ENCODE measurements at regions not wholly inside any gene's neighbourhood (a gene's known extent, or its start where the extent isn't known, plus 50 kb on each side); places are given as distances from the start of the nearest gene placed in this dataset.
"Not testable (repeated sequence)": the region's sequence is repeated elsewhere in the genome, so short reads cannot be mapped to it uniquely, and the experiment has no call there.

DNA sequence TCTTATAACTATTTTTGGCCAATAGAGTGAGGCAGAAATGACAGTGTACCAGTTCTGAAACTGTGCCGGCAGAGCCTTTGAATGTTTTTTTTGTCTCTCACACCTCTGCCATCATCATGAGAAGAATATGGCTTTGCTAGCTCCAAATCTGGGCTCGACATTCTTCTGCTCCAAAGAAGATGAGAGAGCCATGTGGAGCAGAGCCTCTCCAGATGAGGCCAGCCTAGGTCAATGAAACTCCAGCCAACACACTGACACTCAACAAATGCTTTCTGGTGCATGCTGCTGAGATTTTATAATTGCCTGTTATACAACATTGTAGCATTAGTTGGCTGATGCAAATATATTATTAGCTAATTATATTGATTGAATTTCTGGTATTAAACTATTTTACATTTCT is 154.7 kb downstream of the SLC38A4 start:
- ATAC-seq (peak; percentile 33), DNase-seq (ENCODE audit: low spot score) (no peak)

DNA sequence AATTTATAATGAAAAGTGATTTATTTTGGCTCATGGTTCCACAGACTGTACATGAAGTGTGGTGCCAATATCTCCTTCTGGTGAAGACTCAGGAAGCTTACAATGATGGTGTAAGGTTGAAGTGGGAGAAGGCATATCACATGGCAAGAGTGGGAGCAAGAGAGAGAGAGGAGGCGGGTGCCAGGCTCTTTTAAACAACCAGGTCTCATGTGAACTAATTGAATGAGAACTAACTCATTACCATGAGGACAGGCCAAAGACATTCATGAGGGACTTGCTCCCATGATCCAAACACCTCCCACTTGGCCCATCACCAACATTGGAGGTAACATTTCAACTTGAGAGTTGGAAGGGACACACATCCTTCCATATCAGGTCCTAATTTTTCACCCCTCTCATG is 155.2 kb downstream of the SLC38A4 start:
- ATAC-seq (no peak), DNase-seq (ENCODE audit: low spot score) (no peak)

- ATAC-seq (no peak), DNase-seq (ENCODE audit: low spot score) (no peak)
These were observed 156.1 kb downstream of the SLC38A4 start for GRCh38 chr12:46669720-46670119.

- DNase-seq (ENCODE audit: low spot score) (no peak), ATAC-seq (no peak)
These were observed 158.2 kb downstream of the SLC38A4 start for GRCh38 chr12:46667551-46667950.

DNA sequence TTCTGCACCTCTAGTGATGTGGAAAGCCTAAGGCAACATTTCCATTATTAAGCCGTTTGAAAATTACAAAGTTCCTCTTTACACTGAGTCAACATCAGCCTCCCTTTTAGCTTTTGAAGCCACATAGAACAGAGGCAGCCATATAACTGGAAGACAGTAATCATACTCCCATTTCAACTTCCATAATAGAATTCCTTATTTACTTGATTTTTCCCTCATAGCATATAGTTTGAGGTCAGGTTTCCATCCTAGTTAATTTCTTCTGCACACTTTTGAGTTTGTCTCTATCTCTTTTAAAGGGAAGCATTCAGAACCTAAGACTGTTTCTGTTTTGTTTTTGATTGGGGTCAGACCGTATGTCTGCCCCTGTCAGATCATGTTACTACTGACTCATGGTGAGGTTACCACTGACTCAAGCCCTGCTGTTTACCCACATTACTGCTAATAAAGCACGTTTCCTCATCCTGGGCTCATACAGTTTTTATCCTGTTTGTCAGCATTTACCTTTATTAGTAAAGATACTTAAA is 161.0 kb downstream of the SLC38A4 start:
- ATAC-seq: no peak
- DNase-seq (ENCODE audit: low spot score): no peak

- ATAC-seq (no peak), DNase-seq (ENCODE audit: low spot score) (no peak)
These were observed 162.5 kb downstream of the SLC38A4 start for GRCh38 chr12:46663318-46663717.

GRCh38 chr12:46661110-46661845 is 164.5 kb downstream of the SLC38A4 start:
- no peak for DNase-seq (ENCODE audit: low spot score)
- peak; percentile 98 for ATAC-seq

DNA sequence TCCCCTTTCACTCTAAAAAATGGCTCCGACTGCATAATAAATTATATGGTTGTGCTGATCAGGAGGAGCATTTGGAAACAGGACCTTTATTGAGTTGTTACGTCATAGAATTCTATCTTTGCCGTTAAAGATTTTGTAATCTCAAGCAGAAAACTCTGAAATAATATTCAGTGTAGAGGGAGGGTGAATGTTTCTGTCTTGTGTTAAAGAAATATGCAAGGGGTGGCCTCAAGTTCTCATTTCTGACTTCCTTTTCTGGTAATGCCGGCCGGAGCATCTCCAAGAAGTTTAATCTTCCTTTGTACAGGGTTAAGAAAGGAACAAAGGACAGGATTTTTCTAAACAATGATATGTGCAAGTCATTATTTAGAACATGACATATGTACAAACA is 165.1 kb downstream of the SLC38A4 start:
- ATAC-seq: no peak
- DNase-seq (ENCODE audit: low spot score): no peak

DNA sequence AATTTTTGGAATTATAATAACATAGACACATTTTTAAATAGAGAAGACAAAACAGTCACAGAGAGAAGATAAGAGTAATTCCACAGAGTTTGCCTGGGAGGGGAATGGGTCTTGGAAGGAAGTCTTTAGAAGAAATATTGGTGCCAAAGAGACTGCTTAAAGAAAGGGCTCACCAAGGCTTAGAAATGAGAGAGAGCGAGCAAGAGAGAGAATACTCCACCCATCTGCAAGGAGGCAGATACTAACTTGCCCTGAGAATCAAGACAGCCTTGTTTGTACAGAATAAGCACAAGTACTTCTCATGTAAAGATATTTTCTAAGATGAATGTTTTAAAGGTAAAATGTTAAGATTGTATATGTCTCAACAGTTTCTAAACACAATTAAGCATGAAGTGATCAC is 165.5 kb downstream of the SLC38A4 start:
- ATAC-seq: no peak
- no peak for DNase-seq (ENCODE audit: low spot score)

DNA sequence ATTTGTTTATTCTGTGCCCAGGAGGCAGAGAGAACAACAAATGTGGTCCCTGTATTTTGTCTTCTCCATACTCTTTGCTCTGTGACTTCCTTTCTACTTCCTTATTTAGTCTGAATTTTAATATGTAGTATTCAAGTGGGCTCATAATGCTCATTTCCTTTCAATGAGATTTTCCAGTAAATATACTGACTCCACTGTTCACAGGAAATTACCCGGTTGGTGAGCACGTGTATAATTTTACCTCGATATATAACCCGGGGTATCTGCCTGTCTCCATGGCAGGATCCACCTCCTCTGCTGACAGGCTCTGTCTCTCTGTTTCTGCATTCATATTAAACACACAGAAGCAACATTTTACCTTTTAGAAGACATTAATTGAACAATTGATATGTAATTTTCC is 166.0 kb downstream of the SLC38A4 start:
- ATAC-seq (no peak), DNase-seq (ENCODE audit: low spot score) (no peak)

GRCh38 chr12:46659032-46659650 is 166.7 kb downstream of the SLC38A4 start:
- ATAC-seq (no peak), DNase-seq (ENCODE audit: low spot score) (no peak)

GRCh38 chr12:46657453-46658411 is 168.1 kb downstream of the SLC38A4 start:
- no peak for DNase-seq (ENCODE audit: low spot score)
- ATAC-seq: no peak

DNA sequence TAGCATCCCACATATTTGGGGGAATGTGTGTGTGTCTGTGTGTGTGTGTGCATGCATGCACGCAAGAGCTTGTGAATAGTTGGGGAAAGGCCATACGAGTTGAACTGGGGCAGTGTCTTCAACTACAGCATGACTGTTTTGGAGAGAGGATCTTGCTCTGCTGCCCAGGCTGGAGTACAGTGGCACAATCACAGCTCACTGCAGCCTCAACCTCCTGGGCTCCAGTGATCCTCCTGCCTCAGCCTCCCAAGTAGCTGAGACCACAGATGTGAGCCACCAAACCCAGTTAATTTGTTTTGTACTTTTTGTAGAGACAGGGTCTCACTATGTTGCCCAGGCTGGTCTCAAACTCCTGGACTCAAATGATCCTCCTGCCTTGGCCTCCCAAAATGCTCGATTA is 169.8 kb downstream of the SLC38A4 start:
- not testable (repeated sequence) for ATAC-seq; DNase-seq (ENCODE audit: low spot score)

GRCh38 chr12:46653311-46653710 is 172.5 kb downstream of the SLC38A4 start:
- DNase-seq (ENCODE audit: low spot score) (no peak), ATAC-seq (no peak)

DNA sequence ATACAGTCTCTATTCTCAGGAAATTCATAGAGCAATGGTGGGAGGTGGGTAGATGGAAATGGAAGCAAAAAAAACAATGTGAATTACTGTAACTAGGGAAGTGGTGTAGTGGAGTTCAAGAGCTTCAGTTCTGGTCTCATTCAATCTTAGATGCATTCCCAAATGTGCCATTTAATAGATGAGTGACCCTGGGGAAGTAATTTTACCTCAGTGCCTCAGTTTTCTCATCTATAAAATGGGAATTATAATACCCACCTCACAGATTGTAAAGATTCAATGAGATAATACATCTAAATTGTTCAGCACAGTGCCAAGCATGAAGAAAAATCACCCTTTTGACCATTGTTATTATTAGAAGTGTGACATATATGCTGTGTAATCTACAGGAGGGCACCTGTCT is 173.1 kb downstream of the SLC38A4 start:
- DNase-seq (ENCODE audit: low spot score): no peak
- no peak for ATAC-seq

DNA sequence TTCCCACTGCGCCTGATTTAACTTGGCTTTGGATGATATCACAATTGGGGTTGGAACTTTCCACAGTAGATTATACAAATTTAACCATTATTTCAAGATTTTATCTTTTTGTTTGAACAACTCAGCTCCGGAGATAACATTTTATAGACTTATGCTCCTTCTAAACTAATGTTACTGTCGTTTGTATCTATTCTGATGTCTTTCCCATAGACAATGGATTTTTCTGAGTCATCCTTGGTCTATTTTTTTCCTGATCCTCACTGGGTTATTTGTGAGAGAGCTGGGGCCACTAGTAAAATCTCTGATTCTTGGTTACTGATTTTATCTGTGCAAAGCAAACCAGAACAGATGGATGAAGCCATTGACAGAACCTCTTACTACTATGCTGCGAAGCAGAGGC is 175.1 kb downstream of the SLC38A4 start:
- DNase-seq (ENCODE audit: low spot score) (no peak), ATAC-seq (no peak)

- ATAC-seq: no peak
- DNase-seq (ENCODE audit: low spot score): no peak
These were observed 176.4 kb downstream of the SLC38A4 start for GRCh38 chr12:46649433-46649832.

GRCh38 chr12:46647034-46647433 is 178.8 kb downstream of the SLC38A4 start:
- no peak for DNase-seq (ENCODE audit: low spot score)
- no peak for ATAC-seq

GRCh38 chr12:46641649-46642048 is 184.1 kb downstream of the SLC38A4 start:
- not testable (repeated sequence) for DNase-seq (ENCODE audit: low spot score); ATAC-seq

- DNase-seq (ENCODE audit: low spot score) (no peak), ATAC-seq (no peak)
These were observed 190.0 kb downstream of the SLC38A4 start for GRCh38 chr12:46635818-46636217.
